ENCODE measurements at regions not wholly inside any gene's neighbourhood (a gene's known extent, or its start where the extent isn't known, plus 50 kb on each side); places are given as distances from the start of the nearest gene placed in this dataset.

- TF ChIP-seq CTCF (IDR thresholded peaks at IDR 0.05; ENCODE audit: low read length): no peak
- TF ChIP-seq EZH2 (optimal IDR thresholded peaks at IDR 0.05; ENCODE audit: low read depth, low read length): no peak
These were observed 156.3 kb upstream of the EPHA7 start for GRCh38 chr6:93575495-93576267.

All from MM.1S (cell line).